H1 (cell line): ENCODE measurements at regions not wholly inside any gene's neighbourhood (a gene's known extent, or its start where the extent isn't known, plus 50 kb on each side); places are given as distances from the start of the nearest gene placed in this dataset.

Source experiments
- KDM4A ChIP-seq: IDR thresholded peaks from one replicate; pipeline ENCODE4 v1.7.1; 2012; ENCODE audit warnings: low read depth, mild to moderate bottlenecking, moderate library complexity, low read length, inconsistent platforms; ENCODE audit not compliant: severe bottlenecking
- RNF2 ChIP-seq: fragments of 200-900, 300-1000 bp; sonication (generic); IDR thresholded peaks from 2 replicates; pipeline ENCODE4 v1.7.1; 2016; ENCODE audit warnings: borderline replicate concordance, low read depth, mild to moderate bottlenecking, antibody characterized with exemption, low read length; ENCODE audit not compliant: poor library complexity, severe bottlenecking; ENCODE audit errors: missing control alignments
- TF ChIP-seq, protein P1 (sequence below): fragments of 300-600 bp; sonication (generic); IDR thresholded peaks from 2 replicates; pipeline ENCODE4 v1.7.1; 2012; ENCODE audit warnings: low read length, moderate library complexity, mild to moderate bottlenecking, inconsistent platforms; ENCODE audit not compliant: insufficient replicate concordance

DNA sequence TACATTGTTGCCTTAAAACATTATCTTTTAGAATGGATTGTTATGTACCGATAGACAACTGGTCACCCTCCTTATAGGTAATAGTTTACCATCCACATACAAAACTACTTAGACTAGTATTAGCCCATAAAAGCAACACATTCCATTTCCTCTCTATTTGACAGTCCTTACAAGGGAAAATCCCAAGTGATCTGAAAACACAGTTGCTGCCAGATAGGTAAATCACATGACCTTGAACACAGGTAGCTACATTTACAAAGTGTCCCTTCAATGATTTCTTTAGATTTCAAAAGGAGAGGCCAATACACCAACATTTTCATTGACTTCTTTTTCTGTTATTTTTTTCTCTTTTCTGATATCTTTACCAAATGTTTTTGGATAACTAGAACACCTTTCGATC is 102.9 kb upstream of the SMYD2 start (continued):
- TF ChIP-seq, protein P1, sequence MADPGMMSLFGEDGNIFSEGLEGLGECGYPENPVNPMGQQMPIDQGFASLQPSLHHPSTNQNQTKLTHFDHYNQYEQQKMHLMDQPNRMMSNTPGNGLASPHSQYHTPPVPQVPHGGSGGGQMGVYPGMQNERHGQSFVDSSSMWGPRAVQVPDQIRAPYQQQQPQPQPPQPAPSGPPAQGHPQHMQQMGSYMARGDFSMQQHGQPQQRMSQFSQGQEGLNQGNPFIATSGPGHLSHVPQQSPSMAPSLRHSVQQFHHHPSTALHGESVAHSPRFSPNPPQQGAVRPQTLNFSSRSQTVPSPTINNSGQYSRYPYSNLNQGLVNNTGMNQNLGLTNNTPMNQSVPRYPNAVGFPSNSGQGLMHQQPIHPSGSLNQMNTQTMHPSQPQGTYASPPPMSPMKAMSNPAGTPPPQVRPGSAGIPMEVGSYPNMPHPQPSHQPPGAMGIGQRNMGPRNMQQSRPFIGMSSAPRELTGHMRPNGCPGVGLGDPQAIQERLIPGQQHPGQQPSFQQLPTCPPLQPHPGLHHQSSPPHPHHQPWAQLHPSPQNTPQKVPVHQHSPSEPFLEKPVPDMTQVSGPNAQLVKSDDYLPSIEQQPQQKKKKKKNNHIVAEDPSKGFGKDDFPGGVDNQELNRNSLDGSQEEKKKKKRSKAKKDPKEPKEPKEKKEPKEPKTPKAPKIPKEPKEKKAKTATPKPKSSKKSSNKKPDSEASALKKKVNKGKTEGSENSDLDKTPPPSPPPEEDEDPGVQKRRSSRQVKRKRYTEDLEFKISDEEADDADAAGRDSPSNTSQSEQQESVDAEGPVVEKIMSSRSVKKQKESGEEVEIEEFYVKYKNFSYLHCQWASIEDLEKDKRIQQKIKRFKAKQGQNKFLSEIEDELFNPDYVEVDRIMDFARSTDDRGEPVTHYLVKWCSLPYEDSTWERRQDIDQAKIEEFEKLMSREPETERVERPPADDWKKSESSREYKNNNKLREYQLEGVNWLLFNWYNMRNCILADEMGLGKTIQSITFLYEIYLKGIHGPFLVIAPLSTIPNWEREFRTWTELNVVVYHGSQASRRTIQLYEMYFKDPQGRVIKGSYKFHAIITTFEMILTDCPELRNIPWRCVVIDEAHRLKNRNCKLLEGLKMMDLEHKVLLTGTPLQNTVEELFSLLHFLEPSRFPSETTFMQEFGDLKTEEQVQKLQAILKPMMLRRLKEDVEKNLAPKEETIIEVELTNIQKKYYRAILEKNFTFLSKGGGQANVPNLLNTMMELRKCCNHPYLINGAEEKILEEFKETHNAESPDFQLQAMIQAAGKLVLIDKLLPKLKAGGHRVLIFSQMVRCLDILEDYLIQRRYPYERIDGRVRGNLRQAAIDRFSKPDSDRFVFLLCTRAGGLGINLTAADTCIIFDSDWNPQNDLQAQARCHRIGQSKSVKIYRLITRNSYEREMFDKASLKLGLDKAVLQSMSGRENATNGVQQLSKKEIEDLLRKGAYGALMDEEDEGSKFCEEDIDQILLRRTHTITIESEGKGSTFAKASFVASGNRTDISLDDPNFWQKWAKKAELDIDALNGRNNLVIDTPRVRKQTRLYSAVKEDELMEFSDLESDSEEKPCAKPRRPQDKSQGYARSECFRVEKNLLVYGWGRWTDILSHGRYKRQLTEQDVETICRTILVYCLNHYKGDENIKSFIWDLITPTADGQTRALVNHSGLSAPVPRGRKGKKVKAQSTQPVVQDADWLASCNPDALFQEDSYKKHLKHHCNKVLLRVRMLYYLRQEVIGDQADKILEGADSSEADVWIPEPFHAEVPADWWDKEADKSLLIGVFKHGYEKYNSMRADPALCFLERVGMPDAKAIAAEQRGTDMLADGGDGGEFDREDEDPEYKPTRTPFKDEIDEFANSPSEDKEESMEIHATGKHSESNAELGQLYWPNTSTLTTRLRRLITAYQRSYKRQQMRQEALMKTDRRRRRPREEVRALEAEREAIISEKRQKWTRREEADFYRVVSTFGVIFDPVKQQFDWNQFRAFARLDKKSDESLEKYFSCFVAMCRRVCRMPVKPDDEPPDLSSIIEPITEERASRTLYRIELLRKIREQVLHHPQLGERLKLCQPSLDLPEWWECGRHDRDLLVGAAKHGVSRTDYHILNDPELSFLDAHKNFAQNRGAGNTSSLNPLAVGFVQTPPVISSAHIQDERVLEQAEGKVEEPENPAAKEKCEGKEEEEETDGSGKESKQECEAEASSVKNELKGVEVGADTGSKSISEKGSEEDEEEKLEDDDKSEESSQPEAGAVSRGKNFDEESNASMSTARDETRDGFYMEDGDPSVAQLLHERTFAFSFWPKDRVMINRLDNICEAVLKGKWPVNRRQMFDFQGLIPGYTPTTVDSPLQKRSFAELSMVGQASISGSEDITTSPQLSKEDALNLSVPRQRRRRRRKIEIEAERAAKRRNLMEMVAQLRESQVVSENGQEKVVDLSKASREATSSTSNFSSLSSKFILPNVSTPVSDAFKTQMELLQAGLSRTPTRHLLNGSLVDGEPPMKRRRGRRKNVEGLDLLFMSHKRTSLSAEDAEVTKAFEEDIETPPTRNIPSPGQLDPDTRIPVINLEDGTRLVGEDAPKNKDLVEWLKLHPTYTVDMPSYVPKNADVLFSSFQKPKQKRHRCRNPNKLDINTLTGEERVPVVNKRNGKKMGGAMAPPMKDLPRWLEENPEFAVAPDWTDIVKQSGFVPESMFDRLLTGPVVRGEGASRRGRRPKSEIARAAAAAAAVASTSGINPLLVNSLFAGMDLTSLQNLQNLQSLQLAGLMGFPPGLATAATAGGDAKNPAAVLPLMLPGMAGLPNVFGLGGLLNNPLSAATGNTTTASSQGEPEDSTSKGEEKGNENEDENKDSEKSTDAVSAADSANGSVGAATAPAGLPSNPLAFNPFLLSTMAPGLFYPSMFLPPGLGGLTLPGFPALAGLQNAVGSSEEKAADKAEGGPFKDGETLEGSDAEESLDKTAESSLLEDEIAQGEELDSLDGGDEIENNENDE = no peak
- no peak for TF ChIP-seq KDM4A
- no peak for TF ChIP-seq RNF2
- TF ChIP-seq, all 59 proteins: peak for 0
